ENCODE measurements at regions not wholly inside any gene's neighbourhood (a gene's known extent, or its start where the extent isn't known, plus 50 kb on each side); places are given as distances from the start of the nearest gene placed in this dataset.

- DNase-seq, result no peak
- in situ Hi-C loops (cut with HindIII; ENCODE audit: low pct_ligation_motif_present, low pct_unique_long_range_greater_than_20kb, low sequenced_read_pairs), result no loop called here
Observed at GRCh38 chr5:4845221-4845620, 294.9 kb upstream of the ADAMTS16 start.

- no peak for DNase-seq
- in situ Hi-C loops (cut with HindIII; ENCODE audit: low pct_ligation_motif_present, low pct_unique_long_range_greater_than_20kb, low sequenced_read_pairs), result no loop called here
Observed at GRCh38 chr5:4847766-4848165, 292.4 kb upstream of the ADAMTS16 start.

- in situ Hi-C loops (cut with HindIII; ENCODE audit: low pct_ligation_motif_present, low pct_unique_long_range_greater_than_20kb, low sequenced_read_pairs), result no loop called here
- no peak for DNase-seq
Observed at GRCh38 chr5:4855036-4855435, 285.1 kb upstream of the ADAMTS16 start.

GRCh38 chr5:4855880-4856279, 284.2 kb upstream of the ADAMTS16 start:
- no peak for DNase-seq
- in situ Hi-C loops (cut with HindIII; ENCODE audit: low pct_ligation_motif_present, low pct_unique_long_range_greater_than_20kb, low sequenced_read_pairs), result no loop called here

GRCh38 chr5:4857761-4858160, 282.4 kb upstream of the ADAMTS16 start:
- DNase-seq, result no peak
- in situ Hi-C loops (cut with HindIII; ENCODE audit: low pct_ligation_motif_present, low pct_unique_long_range_greater_than_20kb, low sequenced_read_pairs), result no loop called here

GRCh38 chr5:4859500-4860235, 280.5 kb upstream of the ADAMTS16 start:
- in situ Hi-C loops (cut with HindIII; ENCODE audit: low pct_ligation_motif_present, low pct_unique_long_range_greater_than_20kb, low sequenced_read_pairs), result no loop called here
- DNase-seq, result no peak

GRCh38 chr5:4860631-4861030, 279.5 kb upstream of the ADAMTS16 start:
- in situ Hi-C loops (cut with HindIII; ENCODE audit: low pct_ligation_motif_present, low pct_unique_long_range_greater_than_20kb, low sequenced_read_pairs), result no loop called here
- DNase-seq, result no peak

- peak; percentile 32 for DNase-seq
- in situ Hi-C loops (cut with HindIII; ENCODE audit: low pct_ligation_motif_present, low pct_unique_long_range_greater_than_20kb, low sequenced_read_pairs), result no loop called here
Observed at GRCh38 chr5:4862500-4862899, 277.6 kb upstream of the ADAMTS16 start.

GRCh38 chr5:4866131-4866659, 273.9 kb upstream of the ADAMTS16 start:
- no peak for DNase-seq
- in situ Hi-C loops (cut with HindIII; ENCODE audit: low pct_ligation_motif_present, low pct_unique_long_range_greater_than_20kb, low sequenced_read_pairs), result no loop called here

GRCh38 chr5:4866817-4867216, 273.3 kb upstream of the ADAMTS16 start:
- DNase-seq, result no peak
- in situ Hi-C loops (cut with HindIII; ENCODE audit: low pct_ligation_motif_present, low pct_unique_long_range_greater_than_20kb, low sequenced_read_pairs), result no loop called here

- peak; percentile 53 for DNase-seq
Observed at GRCh38 chr5:4868140-4868735, 271.9 kb upstream of the ADAMTS16 start.

GRCh38 chr5:4873652-4874051, 266.5 kb upstream of the ADAMTS16 start:
- no peak for DNase-seq
- in situ Hi-C loops (cut with HindIII; ENCODE audit: low pct_ligation_motif_present, low pct_unique_long_range_greater_than_20kb, low sequenced_read_pairs), result no loop called here

More at GRCh38 chr5:4868140-4868735, 271.9 kb upstream of the ADAMTS16 start:
- in situ Hi-C loops (cut with HindIII; ENCODE audit: low pct_ligation_motif_present, low pct_unique_long_range_greater_than_20kb, low sequenced_read_pairs), result no loop called here

- no peak for DNase-seq
Observed at GRCh38 chr5:4874097-4874496, 266.0 kb upstream of the ADAMTS16 start.

GRCh38 chr5:4875942-4876341, 264.2 kb upstream of the ADAMTS16 start:
- in situ Hi-C loops (cut with HindIII; ENCODE audit: low pct_ligation_motif_present, low pct_unique_long_range_greater_than_20kb, low sequenced_read_pairs), result no loop called here
- no peak for DNase-seq

More at GRCh38 chr5:4874097-4874496, 266.0 kb upstream of the ADAMTS16 start:
- in situ Hi-C loops (cut with HindIII; ENCODE audit: low pct_ligation_motif_present, low pct_unique_long_range_greater_than_20kb, low sequenced_read_pairs), result no loop called here

- no peak for DNase-seq
- in situ Hi-C loops (cut with HindIII; ENCODE audit: low pct_ligation_motif_present, low pct_unique_long_range_greater_than_20kb, low sequenced_read_pairs), result no loop called here
Observed at GRCh38 chr5:4876804-4877203, 263.3 kb upstream of the ADAMTS16 start.

GRCh38 chr5:4877579-4877978, 262.6 kb upstream of the ADAMTS16 start:
- in situ Hi-C loops (cut with HindIII; ENCODE audit: low pct_ligation_motif_present, low pct_unique_long_range_greater_than_20kb, low sequenced_read_pairs), result no loop called here
- DNase-seq, result no peak

GRCh38 chr5:4879075-4879474, 261.1 kb upstream of the ADAMTS16 start:
- in situ Hi-C loops (cut with HindIII; ENCODE audit: low pct_ligation_motif_present, low pct_unique_long_range_greater_than_20kb, low sequenced_read_pairs), result no loop called here
- DNase-seq, result no peak

GRCh38 chr5:4879693-4880303, 260.3 kb upstream of the ADAMTS16 start:
- peak; percentile 61 for DNase-seq
- in situ Hi-C loops (cut with HindIII; ENCODE audit: low pct_ligation_motif_present, low pct_unique_long_range_greater_than_20kb, low sequenced_read_pairs), result no loop called here

- no peak for DNase-seq
- in situ Hi-C loops (cut with HindIII; ENCODE audit: low pct_ligation_motif_present, low pct_unique_long_range_greater_than_20kb, low sequenced_read_pairs), result no loop called here
Observed at GRCh38 chr5:4880304-4880741, 259.8 kb upstream of the ADAMTS16 start.
